Cerebellar nuclear complex (tissue), 1 donor: ENCODE measurements at regions not wholly inside any gene's neighbourhood (a gene's known extent, or its start where the extent isn't known, plus 50 kb on each side); places are given as distances from the start of the nearest gene placed in this dataset.
"Not testable (repeated sequence)": the region's sequence is repeated elsewhere in the genome, so short reads cannot be mapped to it uniquely, and the experiment has no call there.

Experiments used
- DNase-seq, 2 experiments: peaks; one replicate each; lab custom pipeline; 2025; lab: John Stamatoyannopoulos, UW

DNA sequence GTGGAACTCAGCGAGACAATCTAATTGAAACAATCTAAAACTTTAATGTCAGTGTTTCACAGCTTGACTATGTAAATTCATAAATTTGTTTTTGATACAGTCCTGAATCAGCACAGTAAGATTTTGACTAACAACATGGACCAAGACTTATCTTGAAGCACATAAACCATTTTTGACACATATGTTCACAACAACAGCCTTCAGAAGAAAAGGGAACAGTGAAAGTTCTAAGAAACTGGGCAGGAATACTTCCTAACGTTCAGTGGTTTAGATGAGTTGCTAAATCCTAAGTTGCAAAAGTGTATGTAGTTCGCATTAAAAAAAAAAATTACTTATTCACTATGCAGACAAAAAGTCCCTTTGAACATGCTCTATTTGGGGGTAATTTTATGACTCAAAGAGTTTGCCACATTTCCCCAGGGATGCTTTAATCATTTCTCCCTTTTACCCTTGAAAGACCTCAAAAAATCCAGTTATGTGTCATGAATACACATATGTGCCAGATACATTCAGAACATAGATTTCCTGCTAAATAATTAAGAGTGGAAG, 120.2 kb downstream of the MRPL39 start:
- DNase-seq: no peak

DNA sequence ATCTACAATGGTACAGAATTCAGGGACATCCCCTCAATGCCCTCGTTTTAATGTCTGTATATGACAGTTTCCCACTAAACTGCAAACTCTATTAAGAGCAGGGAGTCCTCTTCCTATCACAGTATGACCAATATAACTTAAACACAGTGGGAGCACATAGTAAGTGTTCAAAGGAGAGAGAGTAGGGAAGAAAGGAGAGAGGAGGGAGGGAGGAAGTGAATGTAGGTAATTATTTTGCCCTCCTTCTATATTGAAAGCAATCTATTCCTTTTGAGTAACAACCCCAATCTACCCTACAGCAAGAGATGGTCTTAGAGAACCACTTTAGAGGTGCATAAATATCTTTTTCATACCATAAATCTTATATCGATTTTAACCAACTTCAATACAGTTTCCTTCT, 121.4 kb downstream of the MRPL39 start:
- no peak for DNase-seq

DNA sequence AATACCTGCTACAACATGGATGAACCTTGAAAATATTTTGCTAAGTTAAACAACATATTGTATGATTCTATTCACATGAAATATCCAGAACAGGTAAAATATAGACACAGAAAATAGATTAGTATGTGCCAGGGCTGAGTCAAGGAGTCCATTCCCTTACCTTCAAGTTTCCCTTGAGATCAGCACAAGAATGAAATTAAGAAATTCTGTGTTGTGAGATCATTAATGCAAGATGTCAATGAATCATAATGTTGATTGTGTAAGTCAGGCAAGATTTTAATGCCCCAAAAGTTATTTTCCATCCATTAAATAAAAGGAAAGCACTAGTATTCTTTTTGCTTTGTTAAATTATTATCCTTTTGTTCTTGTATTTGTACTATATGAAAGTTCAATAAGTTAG, 139.4 kb downstream of the MRPL39 start:
- no peak for DNase-seq

DNA sequence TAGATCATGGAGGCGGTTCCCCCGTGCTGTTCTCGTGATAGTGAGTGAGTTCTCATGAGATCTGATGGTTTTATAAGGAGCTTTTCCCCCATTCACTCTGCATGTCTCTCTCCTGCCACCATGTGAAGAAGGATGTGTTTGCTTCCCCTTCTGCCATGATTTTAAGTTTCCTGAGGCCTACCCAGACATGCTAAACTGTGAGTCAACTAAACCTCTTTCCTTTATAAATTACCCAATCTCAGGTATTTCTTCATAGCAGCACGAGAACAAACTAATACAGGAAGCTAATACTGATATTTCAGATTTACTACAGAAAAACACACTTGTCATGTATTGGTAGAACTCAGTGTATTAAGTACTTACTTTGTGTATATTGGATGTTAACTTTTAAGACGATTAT, 140.2 kb downstream of the MRPL39 start:
- DNase-seq: not testable (repeated sequence)

DNA sequence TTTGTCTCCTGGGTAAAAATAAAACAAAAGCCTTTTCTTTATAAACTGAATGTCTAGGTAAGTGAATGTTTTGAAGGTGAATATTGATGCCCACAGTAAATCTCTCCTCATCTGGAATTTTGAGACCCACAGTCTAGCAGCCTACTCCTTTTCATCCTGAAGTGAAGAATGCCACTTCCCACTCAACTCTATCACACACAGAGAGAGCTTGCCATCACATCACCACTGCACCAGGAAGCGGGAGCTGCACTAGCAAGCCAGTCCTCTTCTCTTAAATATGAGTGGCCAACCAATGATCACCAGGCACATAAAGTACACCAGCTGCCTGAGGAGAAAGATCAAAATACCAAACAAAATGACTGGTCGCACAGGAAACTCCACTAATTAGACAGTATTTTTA, 140.8 kb downstream of the MRPL39 start:
- DNase-seq: no peak

DNA sequence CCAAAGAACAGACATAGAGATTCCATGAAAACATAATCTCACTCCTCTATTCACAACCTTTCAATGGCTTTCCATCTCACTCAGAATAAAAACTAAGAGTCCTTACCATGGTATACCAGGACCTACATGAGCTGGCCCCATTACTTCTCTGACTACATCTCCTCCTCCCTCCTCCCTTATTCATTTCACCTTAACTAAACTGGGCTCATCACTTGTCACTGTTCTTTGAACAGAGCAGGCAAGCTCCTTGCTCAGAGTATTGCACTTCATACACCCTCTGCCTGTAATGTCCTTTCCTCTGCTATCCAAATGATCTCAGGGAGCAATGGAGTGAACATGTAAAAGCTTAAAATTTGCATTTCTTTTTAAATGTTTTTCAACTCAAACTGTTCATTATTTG, 142.0 kb downstream of the MRPL39 start:
- DNase-seq: no peak

DNA sequence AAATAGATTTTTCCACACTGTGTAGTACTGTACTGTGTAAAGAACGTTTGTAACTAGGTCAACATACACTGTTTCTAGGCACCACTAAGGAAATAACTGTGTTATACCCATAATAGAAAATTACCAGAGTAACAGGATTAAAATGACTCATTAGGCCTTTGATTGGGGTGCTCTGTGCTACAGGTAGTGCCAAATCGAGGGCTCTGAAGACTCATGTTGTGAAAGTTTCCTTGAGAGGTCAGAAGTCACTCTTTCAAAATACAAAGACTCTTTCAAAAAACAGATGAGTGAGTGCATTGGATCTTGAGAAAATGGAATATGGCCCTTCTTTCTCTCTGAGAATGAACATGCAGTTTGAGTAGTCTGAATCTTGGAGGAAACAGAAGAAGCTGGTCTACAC, 143.0 kb downstream of the MRPL39 start:
- DNase-seq: no peak

DNA sequence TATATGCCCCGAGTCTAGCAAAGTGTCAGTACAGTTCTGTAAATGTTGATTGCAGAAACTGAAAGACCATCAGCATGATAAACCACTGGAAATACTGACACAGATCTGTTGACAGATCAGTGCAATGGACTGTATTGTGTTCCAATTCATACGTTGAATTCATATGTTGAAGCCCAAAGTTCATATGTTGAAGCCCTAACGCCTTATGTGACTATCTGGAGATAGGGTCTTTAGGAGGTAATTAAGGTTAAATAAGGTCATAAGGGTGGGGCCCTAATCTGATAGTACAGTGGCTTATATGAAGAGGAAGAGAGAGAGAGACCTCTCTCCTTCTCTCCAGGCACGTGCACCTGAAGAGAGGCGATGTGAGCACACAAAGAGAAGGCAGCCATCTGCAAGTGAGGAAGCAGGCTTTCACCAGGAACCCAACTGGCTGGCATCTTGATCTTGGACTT, 144.7 kb downstream of the MRPL39 start:
- no peak for DNase-seq

DNA sequence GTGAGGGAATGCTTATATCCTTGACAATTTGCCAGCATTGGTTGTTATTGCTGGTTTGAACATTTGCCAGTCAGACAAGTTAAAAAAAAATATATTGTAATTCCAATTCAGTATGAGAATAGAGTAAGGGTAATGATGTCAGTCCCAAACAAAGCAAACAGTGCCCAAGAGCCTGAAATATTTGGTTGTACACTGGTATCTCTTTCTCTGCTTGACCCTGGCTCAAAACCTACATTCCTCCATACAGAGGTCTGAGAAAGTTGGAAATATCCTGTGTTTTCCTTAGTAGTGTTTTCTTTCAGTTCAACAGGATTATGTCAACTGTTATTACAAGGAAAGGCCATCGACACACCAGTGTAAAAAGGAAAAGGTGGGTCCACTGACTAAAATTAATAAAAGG, 145.6 kb downstream of the MRPL39 start:
- no peak for DNase-seq

DNA sequence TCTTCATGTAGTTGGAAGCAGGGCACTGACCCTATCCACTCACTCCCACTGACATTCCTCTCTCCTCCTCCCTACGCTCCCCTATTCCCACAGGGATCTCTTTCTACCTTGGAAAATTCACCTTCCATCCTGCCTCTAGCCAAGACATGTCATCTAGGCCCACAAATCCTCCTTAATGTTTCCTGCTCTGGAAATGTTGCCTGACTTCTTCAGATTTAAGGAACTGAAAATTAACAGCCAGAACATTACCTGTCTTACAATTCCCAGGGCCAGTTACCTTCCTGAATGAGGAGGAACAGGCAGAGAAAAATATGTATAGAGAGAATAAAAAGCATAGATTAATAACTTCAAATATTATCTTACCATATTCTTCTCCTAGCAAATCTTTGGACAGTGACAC, 147.3 kb downstream of the MRPL39 start:
- DNase-seq: no peak

DNA sequence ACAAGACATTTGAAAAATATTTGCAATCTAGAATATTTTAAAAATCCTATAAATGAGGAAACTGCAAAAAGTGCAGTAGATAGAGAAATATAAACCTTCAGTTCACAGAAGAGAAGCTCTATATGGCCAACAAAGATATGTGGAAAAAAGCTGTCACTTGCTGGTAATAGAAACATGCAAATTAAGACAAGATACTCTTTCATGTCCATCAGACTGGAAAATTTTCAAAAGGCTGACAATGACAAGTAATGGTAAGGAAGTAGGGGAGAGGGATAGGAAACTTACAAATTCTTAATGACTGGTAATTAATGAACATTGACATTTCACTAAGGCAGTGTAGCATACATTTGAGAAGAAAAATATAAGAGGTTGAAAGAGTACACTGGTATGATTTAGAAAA, 147.9 kb downstream of the MRPL39 start:
- DNase-seq: no peak

DNA sequence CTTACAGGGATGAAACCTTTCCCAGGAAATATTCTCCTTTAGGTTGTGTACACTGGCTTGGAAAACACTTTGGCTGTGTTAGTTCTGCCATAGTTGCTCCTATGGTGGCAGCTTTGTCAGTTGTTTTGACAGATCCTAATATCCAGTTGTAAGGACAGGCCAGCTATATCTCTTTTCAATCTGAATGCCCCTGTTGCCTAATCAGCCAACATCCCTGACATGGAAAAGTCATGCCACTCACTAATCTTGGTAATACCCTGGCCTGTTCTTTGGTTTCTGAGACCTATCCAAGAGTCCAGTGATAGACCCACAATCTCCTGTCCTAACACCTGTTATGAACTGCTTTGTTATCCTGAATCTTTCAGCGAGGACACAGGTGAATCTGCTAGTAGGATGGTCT, 148.8 kb downstream of the MRPL39 start:
- DNase-seq: no peak

DNA sequence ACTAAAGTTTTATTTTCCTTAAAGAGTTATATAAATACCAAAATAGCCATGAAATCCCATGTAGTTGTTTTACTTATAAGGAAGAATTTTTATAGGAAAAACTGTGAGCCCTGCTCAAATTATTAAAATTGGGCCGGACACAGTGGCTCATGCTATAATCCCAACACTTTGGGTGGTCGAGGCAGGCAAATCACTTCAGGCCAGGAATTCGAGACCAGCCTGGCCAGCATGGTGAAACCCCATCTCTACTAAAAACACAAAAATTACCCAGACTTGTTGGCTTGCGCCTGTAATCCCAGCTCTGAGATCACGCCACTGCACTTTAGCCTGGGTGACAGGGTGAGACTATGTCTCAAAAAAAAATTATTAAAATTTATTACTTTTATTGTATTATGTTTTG, 149.3 kb downstream of the MRPL39 start:
- DNase-seq: no peak

DNA sequence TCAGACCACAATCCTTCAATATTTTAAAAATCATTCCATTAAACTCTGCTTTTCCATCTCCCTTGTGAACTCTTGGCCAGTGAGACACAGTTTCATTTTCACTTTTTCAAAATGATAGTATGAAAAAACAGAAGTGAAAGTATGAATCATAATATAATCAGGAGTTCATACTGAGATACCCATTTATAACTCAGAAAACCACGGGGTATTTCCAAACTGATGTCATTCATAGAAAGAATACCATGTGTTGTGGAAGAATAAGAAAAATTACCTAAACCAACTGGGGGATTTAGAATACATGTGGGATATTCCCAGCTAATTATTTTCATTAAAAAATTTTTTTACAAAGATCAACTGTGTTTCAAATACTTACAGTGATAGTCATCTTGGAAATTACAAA, 149.9 kb downstream of the MRPL39 start:
- no peak for DNase-seq

DNA sequence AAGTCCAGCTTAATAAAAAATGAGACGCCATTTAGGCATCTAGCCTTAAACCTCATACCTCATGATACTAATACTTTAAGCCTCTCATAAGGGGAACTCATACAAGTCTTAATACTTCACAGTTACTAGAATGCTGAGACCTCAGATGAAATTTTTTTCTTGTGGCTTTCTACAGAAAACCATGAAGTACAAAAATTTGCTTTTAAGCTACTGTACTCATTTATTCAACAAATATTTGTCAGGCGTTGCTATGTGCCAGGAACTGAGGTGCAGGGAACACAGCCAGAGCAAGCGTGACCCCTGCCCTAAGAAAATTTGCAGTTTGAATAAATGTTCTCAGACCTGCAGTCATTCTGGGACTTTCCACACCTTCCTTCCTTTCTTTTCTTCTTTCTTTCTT, 150.6 kb downstream of the MRPL39 start:
- DNase-seq: no peak

DNA sequence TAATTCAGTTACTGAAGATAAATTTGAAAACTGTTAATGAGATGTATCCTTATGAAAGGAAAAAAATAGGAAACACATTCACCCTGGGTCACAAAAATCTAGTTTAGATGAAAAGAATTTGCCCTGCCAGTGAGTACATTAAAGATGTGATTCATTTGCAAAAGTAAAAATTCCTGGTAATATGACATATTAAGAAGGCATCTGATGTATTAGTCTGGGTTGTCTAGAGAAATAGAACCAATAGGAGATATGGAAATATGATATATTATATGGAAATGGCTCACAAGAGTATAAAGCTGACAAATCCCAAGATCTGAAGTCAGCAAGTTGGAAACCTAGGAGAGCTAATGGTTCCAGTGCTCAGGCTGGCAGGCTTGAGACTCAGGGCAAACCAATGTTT, 153.8 kb downstream of the MRPL39 start:
- DNase-seq: no peak

DNA sequence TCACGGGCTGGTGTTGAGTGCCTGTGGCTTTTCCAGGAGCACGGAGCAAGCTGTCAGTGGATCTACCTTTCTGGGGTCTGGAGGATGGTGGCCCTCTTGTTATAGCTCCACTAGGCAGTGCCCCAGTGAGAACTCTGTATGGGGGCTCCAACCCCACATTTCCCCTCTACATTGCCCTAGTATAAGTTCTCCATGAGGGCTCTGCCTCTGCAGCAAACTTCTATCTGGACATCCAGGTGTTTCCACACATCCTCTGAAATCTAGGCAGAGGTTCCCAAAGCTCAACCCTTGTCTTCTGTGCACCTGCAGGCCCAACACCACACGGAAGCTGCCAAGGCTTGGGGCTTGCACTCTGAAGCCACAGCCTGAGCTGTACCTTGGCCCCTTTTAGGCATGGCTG, 157.3 kb downstream of the MRPL39 start:
- no peak for DNase-seq

DNA sequence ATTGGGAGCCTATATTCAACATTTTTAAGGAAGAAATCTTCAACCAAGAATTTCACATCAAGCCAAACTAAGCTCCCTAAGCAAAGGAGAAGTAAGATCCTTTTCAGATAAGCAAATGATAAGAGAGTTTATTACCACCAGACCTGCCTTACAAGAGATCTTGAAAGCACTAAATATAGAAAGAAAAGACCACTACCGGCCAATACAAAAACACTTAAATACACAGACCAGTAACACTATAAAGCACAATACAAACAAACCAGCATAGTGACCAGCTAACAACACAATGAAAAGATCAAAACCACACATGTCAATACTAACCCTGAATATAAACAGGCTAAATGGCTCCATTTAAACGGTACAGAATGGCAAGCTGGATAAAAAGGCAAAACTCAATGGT, 165.4 kb downstream of the MRPL39 start:
- no peak for DNase-seq

DNA sequence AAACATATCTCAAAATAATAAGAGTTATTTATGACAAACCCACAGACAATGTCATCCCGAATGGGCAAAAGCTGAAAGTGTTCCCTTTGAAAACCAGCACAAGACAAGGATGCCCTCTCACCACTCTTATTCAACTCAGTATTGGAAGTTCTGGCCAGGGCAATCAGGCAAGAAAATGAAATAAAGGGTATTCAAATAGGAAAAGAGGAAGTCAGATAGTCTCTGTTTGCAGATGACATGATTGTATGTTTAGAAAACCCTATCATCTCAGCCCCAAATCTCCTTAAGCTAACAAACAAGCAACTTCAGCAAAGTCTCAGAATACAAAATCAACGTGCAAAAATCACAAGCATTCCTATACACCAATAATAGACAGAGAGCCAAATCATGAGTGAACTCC, 169.8 kb downstream of the MRPL39 start:
- DNase-seq: not testable (repeated sequence)

DNA sequence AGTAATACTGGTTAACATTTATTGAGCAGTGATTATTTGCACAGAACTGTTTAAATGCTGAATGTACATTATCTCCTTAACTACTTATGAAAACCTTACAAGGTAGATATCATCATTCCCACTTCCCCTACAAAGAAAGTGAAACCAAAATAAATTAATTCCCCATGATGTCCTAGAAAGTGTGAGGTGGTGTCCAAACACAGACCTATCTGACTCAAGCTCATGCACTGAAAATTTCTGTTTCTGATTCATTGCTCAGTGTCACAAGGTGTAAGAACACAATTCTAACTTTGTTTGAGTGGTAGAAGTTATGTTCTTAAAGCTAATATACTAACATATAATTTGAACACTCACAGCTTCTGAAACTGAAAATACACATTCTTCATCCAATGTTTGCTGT, 178.7 kb downstream of the MRPL39 start:
- DNase-seq: no peak

DNA sequence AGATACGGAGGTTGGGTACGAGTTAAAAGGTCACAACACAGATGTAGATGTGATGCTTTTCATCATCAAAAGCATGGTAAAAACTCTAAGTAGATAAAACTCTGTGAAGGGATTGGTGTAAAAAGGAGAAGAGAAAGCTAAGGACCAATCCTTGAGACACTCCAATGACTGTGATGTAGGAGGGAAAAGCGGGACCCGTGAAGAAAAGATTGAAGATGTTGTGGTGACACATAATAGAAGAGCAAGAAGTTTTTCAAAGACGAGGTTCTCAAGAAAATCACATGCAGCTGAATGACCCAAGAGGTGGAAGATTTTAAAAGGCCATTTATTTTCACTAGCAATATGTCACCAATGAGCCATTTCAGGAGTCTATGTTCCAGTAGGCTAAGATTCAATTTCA, 179.5 kb downstream of the MRPL39 start:
- no peak for DNase-seq

DNA sequence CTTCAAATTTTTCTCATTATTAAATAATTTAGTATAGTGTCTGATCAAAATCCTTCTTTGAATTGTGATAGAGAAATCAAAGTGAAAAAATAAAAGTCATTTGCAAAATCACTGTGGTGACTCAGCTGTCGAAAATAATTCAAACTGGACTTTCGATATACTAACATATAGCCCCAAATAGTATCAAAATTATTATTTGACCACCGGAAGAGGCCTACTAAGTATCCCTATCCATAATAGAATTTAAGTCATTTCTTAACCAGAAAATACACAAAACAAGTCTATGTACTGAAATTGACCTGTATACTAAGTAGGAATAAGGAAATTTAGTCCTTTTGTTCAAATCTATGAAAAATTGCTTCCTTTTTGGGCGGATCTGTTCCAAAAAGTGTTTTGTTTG, 180.7 kb downstream of the MRPL39 start:
- no peak for DNase-seq

DNA sequence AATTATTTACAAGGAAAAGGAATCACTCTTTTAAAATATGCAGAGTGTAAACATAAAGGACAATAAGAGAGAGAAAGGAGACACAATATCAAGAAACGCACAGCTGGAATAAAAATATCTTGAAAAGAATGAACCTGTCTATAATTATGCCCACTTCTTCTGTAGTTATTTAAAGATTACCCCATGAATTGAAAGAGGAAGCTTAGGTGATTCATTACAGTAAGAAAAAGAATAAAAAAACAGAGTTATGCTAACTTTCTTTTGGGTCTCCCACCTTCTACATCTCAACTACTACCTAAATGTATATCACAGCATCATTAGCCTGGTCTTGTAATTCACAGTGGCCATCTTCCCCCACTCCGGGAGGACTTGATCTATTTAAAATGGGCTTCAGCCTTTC, 182.1 kb downstream of the MRPL39 start:
- DNase-seq: no peak

DNA sequence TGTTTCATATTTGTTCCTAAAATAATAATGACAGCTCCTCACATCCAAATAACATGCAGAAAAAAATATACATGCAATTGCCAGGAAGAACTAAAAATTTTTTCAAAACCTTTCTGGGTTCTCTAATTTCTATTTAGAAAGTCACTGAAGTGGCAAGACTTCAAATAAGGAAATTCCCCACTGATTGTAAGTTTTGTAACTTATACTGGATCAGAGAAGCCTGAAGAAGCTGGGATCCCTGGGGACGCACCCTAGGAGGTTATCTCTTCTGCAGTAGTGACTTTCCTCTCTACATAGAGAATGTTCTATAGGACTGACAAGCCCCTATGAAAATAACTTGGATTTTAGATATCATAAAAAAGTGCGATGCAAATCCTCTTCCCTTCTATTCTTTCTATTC, 182.6 kb downstream of the MRPL39 start:
- DNase-seq: no peak

DNA sequence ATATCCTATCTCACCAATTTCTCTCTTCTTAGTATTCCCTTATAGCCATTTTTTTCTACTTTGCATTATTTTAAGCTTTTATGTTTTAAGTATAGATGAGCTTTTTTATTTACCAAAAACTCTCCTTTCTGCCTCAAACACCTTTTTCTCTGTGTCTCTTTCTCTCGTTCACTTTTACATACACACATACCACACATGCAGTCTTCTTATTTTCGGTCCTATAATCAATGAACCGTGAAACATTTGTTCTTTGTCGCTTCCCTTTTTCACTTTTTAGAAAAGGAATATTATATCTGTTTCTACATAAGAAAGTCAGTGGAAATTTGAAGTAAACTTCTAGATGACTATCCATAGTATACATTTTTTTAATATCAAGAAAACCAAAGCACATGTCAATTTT, 183.2 kb downstream of the MRPL39 start:
- DNase-seq: no peak
